UCSD-AML1 (cell line): ENCODE measurements at regions not wholly inside any gene's neighbourhood (a gene's known extent, or its start where the extent isn't known, plus 50 kb on each side); places are given as distances from the start of the nearest gene placed in this dataset.
"Not testable (repeated sequence)": the region's sequence is repeated elsewhere in the genome, so short reads cannot be mapped to it uniquely, and the experiment has no call there.

Experiments
- DNase-seq: peaks from one replicate; lab custom pipeline; 2025; ENCODE audit not compliant: unreplicated experiment; lab: John Stamatoyannopoulos, UW

DNA sequence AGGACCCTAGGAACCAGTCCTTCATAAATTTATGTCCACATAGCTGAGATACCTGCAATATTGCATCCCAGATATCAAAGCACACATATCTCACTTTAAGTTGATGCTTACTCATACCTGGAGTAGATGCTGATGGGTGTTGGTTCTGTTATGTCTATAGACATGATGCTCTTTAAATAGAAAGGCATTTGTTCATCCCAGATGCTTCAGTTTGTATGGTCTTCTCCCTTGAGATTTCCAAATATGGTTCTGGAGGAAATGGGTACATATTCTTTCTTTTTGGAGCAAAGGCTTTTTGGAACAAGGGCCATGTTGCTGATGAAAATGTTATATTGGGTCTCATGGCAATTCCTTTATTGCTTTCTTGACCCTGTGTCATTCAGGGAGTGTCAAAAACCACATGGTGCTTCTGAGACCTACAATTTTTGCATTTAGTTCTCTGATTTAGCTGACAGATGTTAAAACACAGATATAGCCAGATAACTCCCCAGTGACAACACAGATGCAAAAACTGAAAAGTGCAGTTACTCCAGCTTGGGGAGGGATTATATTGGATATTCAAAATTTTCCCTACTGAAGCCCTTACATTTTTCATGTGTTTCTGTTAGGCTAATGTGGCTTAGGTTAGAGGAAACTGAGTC is 211.4 kb downstream of the KCNRG start:
- no peak for DNase-seq

DNA sequence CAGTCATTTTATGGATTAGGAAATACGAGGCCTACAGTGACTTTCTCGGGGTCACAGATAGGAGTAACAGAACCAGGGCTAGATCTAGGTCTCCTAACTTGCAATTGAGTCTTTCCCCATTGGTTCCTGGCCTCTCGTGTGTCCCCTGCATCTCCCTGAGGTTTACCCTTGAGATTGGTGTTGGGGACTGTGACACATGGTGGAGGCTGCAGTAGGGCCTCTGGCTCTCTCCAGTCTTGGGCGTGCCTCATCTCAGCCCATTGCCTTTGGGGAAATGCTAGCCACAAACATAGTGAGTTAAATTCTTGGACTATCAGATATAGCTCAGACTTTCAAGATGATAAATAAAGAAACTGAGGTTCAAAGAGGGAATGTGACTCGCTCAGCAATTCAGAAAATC is 212.1 kb downstream of the KCNRG start:
- no peak for DNase-seq

DNA sequence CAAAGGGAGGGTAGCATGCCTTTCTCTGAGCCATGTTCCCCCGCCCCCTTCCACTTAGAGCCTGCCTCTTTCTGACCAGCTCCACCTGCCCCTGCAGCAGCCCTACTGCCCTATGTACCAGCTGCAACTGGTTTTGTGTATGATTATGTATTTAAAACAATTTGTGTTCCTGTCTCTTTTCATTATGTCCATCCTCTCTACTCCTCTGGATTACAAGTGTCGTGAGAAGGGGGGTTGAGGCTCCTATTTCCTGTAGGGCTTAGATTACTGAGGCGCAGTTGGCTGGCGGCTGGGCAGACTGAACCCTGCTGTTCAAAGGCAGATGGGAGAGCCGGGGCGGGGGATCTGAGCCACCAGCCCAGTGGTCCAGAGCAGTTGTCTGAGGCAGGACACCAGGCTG is 213.3 kb downstream of the KCNRG start:
- no peak for DNase-seq

DNA sequence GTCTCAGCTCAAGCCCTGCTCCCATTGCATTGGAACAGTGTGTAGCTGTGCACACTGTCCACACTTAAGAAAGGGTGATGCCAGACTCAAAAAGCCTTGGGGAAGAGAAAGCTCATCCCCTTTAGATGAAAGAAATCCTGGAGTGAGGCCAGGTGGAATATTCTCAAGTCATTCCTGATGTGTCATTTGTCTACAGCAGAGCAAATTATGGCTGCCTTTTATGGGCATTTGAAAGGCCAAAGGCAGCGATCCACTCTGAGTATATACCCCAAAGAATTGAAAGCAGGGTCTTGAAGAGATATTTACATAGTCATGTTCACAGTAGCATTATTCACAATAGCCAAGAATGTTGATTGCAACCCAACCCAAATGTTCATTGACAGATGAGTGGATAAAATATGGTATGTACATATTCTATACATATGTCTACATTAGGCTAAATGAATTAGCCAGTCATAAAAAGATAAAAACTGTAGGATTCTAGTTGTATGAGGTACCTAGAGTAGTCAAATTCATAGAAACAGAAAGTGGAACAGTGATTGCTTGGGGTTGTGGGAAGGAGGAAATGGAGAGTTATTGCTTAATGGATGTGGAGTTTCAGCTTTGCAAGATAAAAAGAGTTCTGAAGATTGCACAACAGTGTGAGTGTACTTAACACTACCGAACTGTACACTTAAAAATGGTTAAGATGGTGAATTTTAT is 214.9 kb downstream of the KCNRG start:
- DNase-seq = no peak

DNA sequence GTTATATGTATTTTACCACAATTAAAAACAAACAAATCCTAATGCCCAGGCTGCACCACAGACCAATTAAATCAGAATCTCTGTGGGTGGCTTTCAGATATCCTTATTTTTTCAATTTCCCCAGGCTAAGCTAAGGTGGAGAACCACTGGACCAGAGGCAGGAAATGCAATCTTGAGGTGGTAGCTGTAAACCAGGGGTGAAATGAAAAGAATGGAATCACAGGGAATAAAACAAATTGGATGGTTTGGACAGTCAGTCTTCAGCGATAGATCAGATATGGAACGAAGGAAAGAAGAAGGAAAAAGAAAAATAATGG is 215.4 kb downstream of the KCNRG start:
- no peak for DNase-seq

DNA sequence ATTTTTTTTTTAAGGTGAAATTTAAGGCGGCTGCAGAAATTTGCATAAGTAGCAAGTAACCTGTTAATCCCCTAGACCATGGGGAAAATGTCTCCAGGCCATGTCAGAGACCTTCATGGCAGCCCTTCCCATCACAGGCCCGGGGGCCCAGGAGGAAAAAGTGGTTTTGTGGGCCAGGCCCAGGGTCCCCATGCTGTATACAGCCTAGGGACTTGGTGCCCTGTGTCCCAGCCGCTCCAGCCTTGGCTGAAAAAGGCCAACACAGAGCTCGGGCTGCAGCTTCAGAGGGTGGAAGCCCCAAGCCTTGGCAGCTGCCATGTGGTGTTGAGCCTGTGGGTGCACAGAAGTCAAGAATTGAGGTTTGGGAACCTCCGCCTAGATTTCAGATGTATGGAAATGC is 218.3 kb downstream of the KCNRG start:
- not testable (repeated sequence) for DNase-seq

DNA sequence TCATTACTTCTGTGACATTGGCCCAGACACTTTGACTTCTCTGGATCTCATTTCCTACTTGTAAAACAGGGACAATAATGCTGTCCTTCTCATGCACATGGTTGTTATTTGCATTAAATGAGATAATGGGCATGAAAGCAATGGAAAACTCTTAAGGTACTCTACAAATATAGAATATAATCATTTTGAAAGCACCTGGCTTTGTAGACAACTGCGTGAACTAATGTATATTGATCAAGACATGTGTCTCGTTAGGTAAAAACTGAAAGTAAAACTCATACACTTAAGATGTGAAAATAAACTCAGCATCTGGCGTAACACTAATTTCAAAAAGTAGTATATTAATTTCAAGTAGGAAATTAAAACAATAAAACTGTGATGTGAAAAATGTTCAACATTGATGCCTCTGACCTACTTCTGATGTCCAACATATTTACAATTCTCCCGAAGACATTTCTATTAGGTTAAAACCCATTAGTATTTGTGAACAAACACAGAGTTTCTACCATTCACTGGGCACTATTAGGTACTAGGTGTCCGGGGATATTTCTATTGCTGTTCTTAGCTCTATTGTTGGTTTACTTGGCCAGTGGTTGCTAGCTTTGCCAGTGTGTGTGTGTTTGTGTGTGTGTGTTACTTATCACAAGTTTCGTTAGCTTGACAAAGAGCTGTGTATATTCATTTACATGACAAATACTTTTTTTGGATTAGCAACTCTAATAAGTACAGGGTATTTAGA is 220.5 kb downstream of the KCNRG start:
- no peak for DNase-seq

DNA sequence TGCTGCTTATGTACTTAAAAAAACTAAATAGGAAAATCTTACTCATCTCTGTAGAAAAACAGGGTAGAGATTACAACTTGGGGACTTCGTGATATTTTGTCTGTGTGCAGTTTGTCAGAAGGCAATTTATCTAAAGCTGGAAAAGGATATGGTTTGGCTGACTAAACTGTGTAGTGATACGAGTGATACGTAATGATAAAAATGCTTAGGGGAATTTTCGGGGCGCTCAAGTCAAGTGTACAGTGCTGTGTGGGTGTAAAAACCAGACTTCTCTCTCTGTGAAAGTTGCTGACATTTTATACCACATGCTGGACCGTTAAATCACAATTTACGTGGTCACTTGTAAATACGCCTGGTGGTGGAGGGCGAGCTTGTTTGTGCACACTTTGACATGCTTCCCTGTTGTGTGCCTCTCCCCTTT is 221.7 kb downstream of the KCNRG start:
- no peak for DNase-seq

DNA sequence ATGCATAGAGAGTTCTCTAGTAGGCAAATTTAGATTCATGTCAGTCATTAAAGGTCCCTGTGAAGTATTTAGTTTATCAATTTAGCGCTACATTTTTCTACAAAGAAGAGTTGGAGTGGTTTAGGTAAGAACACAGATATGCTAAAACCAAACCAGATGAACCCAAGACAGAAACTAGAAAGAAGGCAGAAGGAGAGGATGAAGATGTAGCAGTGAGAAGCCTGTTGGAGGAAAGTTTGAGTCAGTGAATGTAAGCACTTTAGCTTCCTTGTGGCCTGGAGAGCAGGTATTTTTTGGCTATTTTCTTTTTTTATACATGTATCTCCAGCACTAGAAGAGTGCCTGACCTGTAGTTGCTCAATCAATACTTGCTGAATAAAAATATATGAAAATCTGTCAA is 223.7 kb downstream of the KCNRG start:
- DNase-seq = no peak

DNA sequence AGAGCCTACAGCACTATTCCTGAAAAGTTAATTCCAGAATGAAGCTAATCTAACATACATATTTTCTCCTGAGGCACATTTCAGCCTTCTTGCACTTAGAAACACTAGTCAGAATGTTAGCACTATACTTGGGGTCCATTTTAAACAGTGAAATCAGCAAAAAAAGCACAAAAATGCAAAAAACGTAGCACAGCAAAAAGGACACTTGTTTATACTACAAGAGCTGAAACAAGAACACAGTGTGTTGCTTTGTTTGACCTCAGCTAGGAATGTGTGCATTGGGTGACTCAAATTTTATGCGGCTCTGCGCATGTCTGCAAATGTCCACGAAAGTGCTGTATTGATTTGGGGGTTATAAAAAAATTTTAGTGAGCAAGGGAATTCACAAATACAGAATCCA is 226.2 kb downstream of the KCNRG start:
- no peak for DNase-seq

DNA sequence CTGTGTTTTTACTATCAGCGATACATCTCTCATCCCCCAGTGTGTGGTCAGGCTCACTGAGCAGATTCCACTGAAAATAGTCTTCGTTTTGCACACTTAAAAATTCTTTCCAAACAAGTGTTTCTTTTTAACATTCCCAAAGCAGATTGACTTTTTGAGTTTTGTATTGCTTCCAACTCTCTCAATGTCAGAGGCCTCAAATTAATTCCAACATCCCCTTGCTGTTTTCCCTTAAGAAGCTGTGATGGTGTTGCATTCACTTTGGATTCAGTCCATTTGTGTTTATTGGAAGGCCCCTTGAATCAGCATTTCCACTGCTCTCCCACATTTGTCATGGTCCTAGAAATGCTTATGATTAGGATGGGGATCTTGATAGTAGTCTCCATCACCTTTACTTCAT is 228.7 kb downstream of the KCNRG start:
- DNase-seq = no peak

DNA sequence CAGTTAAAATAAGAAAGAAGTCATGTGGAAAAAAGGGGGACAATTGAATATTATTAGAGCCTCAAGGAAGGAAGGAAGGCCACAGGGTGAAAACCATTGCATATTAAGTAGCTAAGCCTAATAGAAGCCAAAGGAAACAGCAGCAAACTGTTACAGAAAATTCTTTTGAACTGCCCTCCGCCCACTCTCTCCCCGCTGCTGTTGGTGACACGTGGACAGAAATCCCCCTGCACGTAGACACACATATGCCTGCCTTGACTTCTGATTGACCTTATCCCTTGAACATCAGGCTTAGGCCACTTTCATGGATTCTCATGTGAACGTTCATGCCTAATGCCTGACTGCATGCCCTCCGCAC is 229.1 kb downstream of the KCNRG start:
- DNase-seq = no peak

DNA sequence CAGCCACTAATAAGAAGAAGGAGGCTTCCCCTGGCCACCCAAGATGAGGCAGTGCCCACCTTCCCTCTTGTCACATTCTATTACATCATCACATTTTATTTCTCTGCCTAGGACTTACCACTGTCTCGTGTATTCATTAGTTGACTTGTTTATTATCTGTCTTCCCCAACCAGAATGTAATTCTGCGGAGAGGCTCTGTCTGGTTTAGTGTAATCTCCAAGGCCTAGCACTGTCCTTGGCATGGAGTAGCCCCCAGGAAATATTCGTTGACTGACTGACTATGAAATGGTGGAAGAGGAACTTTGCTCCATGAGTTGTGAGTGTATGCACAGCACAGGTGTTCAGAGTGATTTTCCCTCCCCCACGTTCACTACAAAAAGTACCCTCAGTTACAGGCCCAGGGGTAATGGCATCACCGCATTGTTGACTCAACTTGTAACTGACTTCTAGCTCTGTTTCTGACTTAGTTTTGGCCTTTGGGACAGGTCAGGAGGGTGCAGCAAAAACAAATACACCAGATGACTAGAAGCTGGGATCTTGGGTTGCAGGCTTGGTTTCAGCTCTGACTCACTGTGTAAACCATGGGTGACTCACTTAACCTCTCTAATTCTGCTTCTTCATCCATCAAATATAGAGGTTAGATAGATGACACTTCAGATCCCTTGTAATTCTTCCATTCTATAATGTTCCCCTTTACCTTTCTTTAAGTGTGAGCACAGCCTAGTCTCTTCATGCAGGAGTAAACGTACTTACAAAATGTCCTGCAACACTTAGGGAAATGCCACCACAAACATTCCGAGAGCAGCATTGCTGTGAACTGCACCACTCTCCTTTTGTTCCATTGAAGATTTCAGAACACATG is 229.7 kb downstream of the KCNRG start:
- no peak for DNase-seq

DNA sequence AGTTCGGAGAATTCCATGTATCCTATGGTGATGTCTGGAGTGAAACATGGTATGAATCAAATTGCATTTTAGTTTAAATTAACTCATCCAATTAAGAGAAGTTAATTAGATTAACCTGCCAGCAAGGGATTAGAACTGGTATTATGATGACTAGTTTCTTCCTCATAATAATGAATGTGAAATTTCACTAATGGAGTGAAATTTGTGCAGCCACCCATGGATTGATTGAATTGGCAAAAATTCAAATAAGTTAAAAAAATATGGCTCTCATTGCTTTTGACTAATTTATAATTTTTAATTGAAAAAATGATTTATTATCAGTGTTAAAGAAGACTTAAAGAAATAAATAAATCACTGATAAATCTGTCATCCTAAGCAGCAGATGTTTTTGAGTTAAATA is 232.0 kb downstream of the KCNRG start:
- no peak for DNase-seq

DNA sequence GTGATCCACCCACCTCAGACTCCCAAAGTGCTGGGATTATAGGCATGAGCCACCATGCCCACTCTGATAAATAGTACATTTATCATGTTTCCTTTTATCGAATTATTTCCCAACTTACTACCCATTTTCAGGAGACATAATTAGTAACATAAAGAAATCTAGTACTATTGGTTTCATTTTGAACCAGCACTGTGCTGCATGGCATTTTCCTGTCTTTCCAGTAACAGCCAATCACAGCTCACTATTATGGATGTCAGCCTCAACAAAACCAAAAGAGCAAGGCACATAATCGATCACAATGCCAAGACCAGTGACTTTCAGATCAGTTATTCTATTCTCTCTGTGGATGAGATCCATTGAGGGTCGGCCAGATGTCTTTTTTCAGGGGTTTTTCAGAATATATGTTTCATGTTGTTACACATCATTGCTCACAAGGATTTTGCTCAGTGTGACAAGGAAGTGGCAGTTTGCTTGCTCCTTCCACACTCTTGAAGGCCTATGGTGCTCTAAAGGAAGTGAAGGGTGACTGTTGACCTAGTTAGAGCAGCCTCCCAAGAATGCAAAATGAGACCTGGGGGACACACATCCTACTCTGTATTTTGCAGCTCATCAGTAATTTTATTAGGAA is 233.4 kb downstream of the KCNRG start:
- no peak for DNase-seq

DNA sequence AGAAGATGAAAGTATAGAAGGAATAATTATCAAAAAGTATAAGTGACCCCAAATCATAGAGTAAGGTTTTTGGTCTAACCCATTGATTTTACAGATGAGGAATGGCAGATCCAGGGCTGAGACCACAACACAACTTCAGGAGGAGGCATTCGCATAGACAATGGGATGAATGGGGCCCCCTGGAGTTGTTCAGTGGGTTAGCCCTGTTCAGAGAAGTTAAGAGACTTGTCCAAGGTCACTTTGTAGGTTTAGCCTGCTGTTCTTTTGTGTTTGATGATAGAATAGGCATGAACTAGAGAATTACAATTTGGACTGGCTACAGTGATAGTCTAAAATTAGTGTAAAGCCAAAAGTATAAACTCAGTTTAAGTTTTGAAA is 233.9 kb downstream of the KCNRG start:
- DNase-seq = no peak

DNA sequence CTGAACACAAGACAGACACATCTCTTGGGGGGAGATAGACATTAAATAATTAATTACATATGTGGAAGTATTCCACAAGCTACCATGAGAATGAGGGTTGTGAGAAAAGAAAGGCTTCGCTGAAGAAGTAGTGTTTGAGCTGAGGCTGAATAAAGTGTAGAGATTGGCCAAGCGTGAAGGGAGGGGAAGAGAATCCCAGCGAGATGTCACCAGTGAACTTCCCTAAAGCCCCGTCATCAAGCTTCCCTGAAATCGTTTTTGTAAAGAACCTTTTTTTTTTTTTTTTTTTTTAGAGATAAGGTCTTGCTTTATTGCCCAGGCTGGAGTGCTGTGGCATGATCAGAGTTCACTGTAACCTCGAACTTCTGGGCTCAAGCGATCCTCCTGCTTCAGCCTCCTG is 235.2 kb downstream of the KCNRG start:
- DNase-seq = no peak

DNA sequence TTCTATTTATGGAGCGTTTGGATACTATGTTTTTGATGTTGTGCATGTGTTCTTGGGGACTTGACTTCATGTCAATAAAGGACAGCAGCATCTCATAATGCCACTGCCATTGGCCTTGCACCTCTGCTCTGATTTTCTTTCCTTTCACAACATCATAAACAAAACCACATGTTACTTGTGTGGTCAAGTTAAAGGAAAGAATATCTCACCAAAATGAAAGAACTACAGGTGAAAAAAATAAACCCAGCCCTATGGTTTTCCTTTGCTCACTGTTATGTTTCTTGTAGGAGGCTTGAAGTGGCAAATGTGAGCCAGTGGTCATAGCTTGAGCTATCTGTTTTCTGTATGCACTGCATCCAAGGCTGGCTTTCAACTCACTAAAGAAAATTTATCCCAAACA is 240.4 kb downstream of the KCNRG start:
- DNase-seq = no peak

DNA sequence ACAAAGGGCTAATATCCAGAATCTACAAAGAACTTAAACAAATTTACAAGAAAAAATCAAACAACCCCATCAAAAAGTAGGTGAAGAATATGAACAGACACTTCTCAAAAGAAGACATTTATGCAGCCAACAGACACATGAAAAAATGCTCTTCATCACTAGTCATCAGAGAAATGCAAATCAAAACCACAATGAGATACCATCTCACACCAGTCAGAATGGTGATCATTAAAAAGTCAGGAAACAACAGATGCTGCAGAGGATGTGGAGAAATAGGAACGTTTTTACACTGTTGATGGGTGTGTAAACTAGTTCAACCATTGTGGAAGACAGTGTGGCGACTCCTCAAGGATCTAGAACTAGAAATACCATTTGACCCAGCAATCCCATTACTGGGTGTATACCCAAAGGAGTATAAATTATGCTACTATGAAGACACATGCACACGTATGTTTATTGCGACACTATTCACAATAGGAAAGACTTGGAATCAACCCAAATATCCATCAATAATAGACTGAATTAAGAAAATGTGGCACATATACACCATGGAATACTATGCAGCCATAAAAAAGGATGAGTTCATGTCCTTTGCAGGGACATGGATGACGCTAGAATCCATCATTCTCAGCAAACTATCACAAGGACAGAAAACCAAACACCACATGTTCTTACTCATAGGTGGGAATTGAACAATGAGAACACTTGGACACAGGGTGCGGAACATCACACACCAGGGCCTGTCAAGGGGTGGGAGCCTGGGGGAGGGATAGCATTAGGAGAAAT is 241.5 kb downstream of the KCNRG start:
- not testable (repeated sequence) for DNase-seq

DNA sequence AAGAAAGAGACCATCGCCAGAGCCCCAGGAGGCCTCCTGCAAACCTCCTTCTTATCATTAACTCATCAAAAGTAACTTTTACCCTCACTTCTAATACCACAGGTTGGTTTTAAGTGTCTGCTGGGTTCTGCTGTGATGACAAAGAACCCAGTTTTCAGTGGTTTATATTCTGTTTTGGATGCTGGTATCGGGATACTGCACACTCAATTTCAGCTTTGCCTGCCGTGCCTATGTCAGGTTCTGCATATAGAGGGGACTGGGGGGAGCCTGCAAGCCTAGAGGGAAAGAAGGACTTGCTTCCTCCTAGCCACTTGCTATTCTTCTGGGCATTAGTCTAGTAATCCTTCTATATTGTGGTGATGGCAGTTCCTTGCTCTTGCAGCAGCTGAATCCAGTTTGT is 242.4 kb downstream of the KCNRG start:
- DNase-seq = no peak
